GM18858 (cell line): ENCODE measurements at regions not wholly inside any gene's neighbourhood (a gene's known extent, or its start where the extent isn't known, plus 50 kb on each side); places are given as distances from the start of the nearest gene placed in this dataset.
"Not testable (repeated sequence)": the region's sequence is repeated elsewhere in the genome, so short reads cannot be mapped to it uniquely, and the experiment has no call there.

Experiments
- ATAC-seq: cut with Tn5 transposase; IDR thresholded peaks from one replicate; pipeline ENCODE4 v1.9.1; 2021; ENCODE audit not compliant: unreplicated experiment

GRCh38 chr2:31664949-31665724, 84.4 kb upstream of the SRD5A2 start:
- ATAC-seq: no peak

DNA sequence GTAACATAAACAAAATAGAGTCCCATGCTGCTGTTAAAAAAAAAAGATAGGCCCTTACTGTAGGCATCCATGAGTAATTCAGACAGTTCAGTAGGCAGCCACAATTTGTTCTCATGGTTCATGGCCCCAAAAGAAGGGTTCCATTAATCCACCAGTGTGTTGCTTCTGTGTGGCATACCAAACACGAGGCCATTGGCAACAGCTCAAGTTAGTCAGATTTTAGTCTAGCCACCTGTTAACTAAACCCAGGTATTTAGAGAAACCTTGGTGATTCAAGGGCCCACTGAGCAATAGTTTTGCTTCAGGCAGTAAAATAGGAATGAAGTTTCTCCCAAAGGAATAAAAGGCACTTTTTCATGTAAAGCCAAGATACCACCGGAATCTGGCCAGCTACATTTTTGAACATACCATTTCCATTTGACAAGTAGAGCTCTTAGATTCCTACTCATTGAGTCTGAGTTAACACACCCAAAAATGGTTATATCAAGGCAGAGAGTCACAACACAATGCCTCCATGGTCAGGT, 80.1 kb upstream of the SRD5A2 start:
- ATAC-seq: no peak

- no peak for ATAC-seq
Measured at GRCh38 chr2:31660165-31660564, 79.4 kb upstream of the SRD5A2 start.

GRCh38 chr2:31654241-31654640, 73.5 kb upstream of the SRD5A2 start:
- no peak for ATAC-seq

GRCh38 chr2:31651736-31652135, 71.0 kb upstream of the SRD5A2 start:
- ATAC-seq: no peak

DNA sequence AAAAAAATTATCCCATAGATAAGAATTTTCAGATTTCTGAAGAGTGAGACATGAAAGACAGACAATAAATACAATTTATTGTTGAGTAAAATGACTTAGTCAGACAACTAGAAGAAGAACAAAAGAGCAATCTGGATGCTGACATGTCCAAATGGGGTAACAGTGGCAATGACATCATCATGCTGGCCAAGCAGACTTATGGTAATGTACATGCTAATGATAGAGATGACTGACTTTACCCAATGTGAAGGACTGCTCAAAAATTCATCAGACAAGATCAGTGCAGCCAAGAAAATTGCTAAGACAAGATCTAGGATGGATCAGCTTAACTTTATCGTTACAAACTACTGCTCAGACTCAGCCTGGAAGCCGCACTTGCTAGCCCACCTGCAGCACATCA, 70.5 kb upstream of the SRD5A2 start:
- no peak for ATAC-seq

DNA sequence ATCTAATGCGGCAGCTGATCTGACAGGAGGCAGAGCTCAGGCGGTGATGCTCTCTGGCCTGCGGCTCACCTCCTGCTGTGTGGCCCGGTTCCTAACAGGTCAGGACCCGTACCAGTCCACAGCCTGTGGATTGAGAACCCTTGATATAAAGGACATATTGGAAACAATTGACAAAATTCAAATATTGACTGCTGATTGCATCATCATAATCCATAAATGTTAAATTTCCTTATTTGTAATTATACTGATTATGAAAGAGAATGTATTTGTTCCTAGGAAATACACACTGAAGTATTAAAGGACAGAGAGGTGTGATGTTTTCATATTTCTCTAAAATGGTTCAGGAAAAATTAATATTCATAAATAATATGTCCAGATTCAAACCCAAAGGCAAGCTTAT, 63.8 kb upstream of the SRD5A2 start:
- ATAC-seq: no peak

DNA sequence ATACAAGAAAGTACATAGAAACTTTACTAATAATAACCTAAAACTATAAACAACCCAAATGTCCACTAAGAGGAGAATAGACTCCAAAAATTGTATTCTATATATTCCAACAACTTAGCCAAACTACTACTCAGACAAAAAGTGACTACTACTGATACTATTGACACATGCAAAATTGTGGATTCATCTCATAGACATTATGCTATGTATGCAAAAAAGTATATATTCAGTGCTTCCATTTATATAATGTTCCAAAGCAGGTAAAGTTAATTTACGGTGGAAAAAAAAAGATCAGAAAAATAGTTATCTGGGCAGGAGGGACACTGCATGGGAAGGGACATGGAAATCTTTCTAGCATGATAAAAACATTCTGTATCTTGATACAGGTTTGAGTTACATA, 62.0 kb upstream of the SRD5A2 start:
- no peak for ATAC-seq

DNA sequence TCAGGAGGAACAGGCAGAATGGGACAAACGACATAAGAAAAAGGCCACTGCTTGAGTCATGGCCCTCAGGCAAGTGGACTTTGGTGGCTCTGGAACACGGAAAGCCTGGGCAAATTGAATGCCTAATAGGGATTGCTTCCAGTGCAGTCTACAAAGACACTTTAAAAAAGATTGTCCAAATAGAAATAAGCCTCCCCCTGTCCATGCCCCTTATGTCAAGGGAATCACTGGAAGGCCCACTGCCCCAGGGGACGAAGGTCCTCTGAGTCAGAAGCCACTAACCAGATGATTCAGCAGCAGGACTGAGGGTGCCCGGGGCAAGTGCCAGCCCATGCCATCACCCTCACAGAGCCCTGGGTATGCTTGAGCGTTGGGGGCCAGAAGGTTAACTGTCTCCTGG, 51.5 kb upstream of the SRD5A2 start:
- not testable (repeated sequence) for ATAC-seq
